K562 (cell line): ENCODE measurements at regions not wholly inside any gene's neighbourhood (a gene's known extent, or its start where the extent isn't known, plus 50 kb on each side); places are given as distances from the start of the nearest gene placed in this dataset.
A peak's percentile ranks its signal among the peaks of the same experiment; 100 is the strongest.

Experiments used
- CBFA2T3 ChIP-seq: fragments of 450-650 bp; IDR thresholded peaks from 2 replicates; pipeline ENCODE4 v1.6.1; 2017
- EGR1 ChIP-seq: fragments of 450-650 bp; conservative IDR thresholded peaks from 2 replicates; pipeline ENCODE4 v1.6.1; 2017; ENCODE audit warnings: mild to moderate bottlenecking
- EP300 ChIP-seq: IDR thresholded peaks from 2 replicates; pipeline ENCODE4 v1.6.1; 2012; ENCODE audit warnings: low read length, improper control_type of control experiment
- ESRRA ChIP-seq: fragments of 450-650 bp; IDR thresholded peaks from 2 replicates; pipeline ENCODE4 v1.6.1; 2014; ENCODE audit warnings: low read depth, mild to moderate bottlenecking, moderate library complexity, borderline replicate concordance
- FOXP4 ChIP-seq: sonication (generic); formaldehyde crosslinking; IDR thresholded peaks from 2 replicates; pipeline ENCODE4 v1.8.0; 2022; ENCODE audit warnings: mild to moderate bottlenecking, missing genetic modification reagents, borderline replicate concordance
- GABPA ChIP-seq: fragments of 200-800 bp; sonication (Bioruptor generic); conservative IDR thresholded peaks from 2 replicates; pipeline ENCODE4 v1.6.1; 2016; ENCODE audit warnings: low read depth, missing genetic modification characterization, missing compliant biosample characterization
- HDAC8 ChIP-seq: fragments of 450-650 bp; IDR thresholded peaks from 2 replicates; pipeline ENCODE4 v1.6.1; 2016; ENCODE audit warnings: mild to moderate bottlenecking, missing genetic modification characterization, moderate library complexity, missing compliant biosample characterization
- HES1 ChIP-seq: fragments of 450-650 bp; IDR thresholded peaks from 2 replicates; pipeline ENCODE4 v1.6.1; 2016; ENCODE audit warnings: low read depth, mild to moderate bottlenecking, moderate library complexity
- NFE2L1 ChIP-seq: fragments of 450-650 bp; IDR thresholded peaks from 2 replicates; pipeline ENCODE4 v1.6.1; 2016; ENCODE audit warnings: missing genetic modification characterization, low read depth, mild to moderate bottlenecking, missing compliant biosample characterization, moderate library complexity, borderline replicate concordance
- NFXL1 ChIP-seq: fragments of 450-650 bp; formaldehyde crosslinking; IDR thresholded peaks from 2 replicates; pipeline ENCODE4 v1.4.0; 2021; ENCODE audit warnings: mild to moderate bottlenecking
- NR2C2 ChIP-seq, 2 experiments: fragments of 200-800 bp in 1 of 2; sonication (Bioruptor generic) in 1 of 2; sonication (generic) in 1 of 2; formaldehyde crosslinking in 1 of 2; IDR thresholded peaks; 2 replicates each; pipeline versions ENCODE4 v1.6.1 to v1.8.0; 2016 to 2022; ENCODE audit warnings: mild to moderate bottlenecking in 1 of 2, missing compliant biosample characterization in 1 of 2, missing genetic modification characterization in 1 of 2, missing genetic modification reagents in 1 of 2
- RBM14 ChIP-seq: fragments of 200-400 bp; formaldehyde crosslinking; IDR thresholded peaks from 2 replicates; pipeline ENCODE4 v1.6.1; 2018; ENCODE audit warnings: low read depth, mild to moderate bottlenecking, low read length, moderate library complexity, borderline replicate concordance; ENCODE audit not compliant: insufficient read depth
- SNRNP70 ChIP-seq: fragments of 200-400 bp; formaldehyde crosslinking; optimal IDR thresholded peaks from 2 replicates; pipeline ENCODE3; 2017; ENCODE audit warnings: low read depth, low read length
- SOX6 ChIP-seq: fragments of 450-650 bp; IDR thresholded peaks from 2 replicates; pipeline ENCODE4 v1.6.1; 2014; ENCODE audit warnings: mild to moderate bottlenecking
- TEAD4 ChIP-seq, 2 experiments: sonication (generic) in 1 of 2; formaldehyde crosslinking in 1 of 2; IDR thresholded peaks; 2 replicates each; pipeline versions ENCODE4 v1.6.1 to v1.8.0; 2012 to 2022; ENCODE audit warnings: borderline replicate concordance in 1 of 2, inconsistent platforms in 1 of 2, low read length in 1 of 2, mild to moderate bottlenecking in 1 of 2, missing genetic modification reagents in 1 of 2
- TGIF2 ChIP-seq: sonication (generic); formaldehyde crosslinking; IDR thresholded peaks from 2 replicates; pipeline ENCODE4 v1.8.1; 2022; ENCODE audit warnings: mild to moderate bottlenecking, missing genetic modification reagents, moderate library complexity
- XRCC3 ChIP-seq: fragments of 450-650 bp; IDR thresholded peaks from 2 replicates; pipeline ENCODE4 v1.6.1; 2017; ENCODE audit warnings: mild to moderate bottlenecking, moderate library complexity
- YBX1 ChIP-seq: fragments of 450-650 bp; IDR thresholded peaks from 2 replicates; pipeline ENCODE4 v1.7.1; 2016; ENCODE audit warnings: mild to moderate bottlenecking
- ZNF311 ChIP-seq: fragments of 250-450 bp; sonication (Bioruptor Pico); IDR thresholded peaks from 2 replicates; pipeline ENCODE4 v1.4.0; 2020; ENCODE audit warnings: mild to moderate bottlenecking, moderate library complexity
- ZNF699 ChIP-seq: fragments of 250-450 bp; sonication (Bioruptor Pico); IDR thresholded peaks from 2 replicates; pipeline ENCODE4 v1.8.0; 2021; ENCODE audit warnings: mild to moderate bottlenecking, moderate library complexity; ENCODE audit not compliant: insufficient replicate concordance
- ZNF717 ChIP-seq: fragments of 250-450 bp; sonication (Bioruptor Pico); IDR thresholded peaks from 2 replicates; pipeline ENCODE4 v1.5.0; 2021
- TF ChIP-seq, protein P1 (sequence below): fragments of 450-650 bp; IDR thresholded peaks from 2 replicates; pipeline ENCODE4 v1.6.1; 2018; ENCODE audit not compliant: partially characterized antibody
- TF ChIP-seq, protein P2 (sequence below): sonication (generic); IDR thresholded peaks from 2 replicates; pipeline ENCODE4 v1.6.1; 2016

DNA sequence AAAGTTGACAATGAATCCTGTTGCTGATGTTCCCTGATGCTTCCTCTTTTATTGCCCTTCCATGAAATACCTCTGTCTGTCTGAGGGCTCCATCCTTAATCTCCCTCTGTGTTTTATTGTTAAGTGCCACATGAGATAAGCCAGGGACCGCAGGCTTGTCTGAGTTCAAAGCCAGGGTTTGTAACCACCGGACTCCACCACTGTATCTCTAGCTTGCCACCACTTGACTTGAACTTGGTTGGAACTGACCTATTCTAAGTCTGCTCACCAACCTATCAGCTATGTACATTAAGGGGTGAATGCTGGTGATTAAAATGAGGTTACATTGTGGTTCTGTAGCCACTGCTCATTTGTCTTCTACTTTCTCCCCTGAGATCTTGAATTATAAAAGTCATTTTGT lies 328.5 kb upstream of the ZEB2 start (continued):
- TF ChIP-seq TEAD4 (IDR thresholded peaks at IDR 0.05; ENCODE audit: low read length) = peak; percentile 80
- no peak for TF ChIP-seq TEAD4 (CRISPR knock-in tag; IDR thresholded peaks at IDR 0.05; ENCODE audit: borderline replicate concordance)
- no peak for TF ChIP-seq FOXP4 (CRISPR knock-in tag)
- no peak for TF ChIP-seq EGR1
- TF ChIP-seq ZNF311 (CRISPR knock-in tag) = 0 out of 2 replicates have a peak, but pooled peaks have one; percentile 31
- TF ChIP-seq, protein P1, sequence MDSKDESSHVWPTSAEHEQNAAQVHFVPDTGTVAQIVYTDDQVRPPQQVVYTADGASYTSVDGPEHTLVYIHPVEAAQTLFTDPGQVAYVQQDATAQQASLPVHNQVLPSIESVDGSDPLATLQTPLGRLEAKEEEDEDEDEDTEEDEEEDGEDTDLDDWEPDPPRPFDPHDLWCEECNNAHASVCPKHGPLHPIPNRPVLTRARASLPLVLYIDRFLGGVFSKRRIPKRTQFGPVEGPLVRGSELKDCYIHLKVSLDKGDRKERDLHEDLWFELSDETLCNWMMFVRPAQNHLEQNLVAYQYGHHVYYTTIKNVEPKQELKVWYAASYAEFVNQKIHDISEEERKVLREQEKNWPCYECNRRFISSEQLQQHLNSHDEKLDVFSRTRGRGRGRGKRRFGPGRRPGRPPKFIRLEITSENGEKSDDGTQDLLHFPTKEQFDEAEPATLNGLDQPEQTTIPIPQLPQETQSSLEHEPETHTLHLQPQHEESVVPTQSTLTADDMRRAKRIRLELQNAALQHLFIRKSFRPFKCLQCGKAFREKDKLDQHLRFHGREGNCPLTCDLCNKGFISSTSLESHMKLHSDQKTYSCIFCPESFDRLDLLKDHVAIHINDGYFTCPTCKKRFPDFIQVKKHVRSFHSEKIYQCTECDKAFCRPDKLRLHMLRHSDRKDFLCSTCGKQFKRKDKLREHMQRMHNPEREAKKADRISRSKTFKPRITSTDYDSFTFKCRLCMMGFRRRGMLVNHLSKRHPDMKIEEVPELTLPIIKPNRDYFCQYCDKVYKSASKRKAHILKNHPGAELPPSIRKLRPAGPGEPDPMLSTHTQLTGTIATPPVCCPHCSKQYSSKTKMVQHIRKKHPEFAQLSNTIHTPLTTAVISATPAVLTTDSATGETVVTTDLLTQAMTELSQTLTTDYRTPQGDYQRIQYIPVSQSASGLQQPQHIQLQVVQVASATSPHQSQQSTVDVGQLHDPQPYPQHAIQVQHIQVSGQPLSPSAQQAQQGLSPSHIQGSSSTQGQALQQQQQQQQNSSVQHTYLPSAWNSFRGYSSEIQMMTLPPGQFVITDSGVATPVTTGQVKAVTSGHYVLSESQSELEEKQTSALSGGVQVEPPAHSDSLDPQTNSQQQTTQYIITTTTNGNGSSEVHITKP = peak; percentile 66
- TF ChIP-seq, protein P2, sequence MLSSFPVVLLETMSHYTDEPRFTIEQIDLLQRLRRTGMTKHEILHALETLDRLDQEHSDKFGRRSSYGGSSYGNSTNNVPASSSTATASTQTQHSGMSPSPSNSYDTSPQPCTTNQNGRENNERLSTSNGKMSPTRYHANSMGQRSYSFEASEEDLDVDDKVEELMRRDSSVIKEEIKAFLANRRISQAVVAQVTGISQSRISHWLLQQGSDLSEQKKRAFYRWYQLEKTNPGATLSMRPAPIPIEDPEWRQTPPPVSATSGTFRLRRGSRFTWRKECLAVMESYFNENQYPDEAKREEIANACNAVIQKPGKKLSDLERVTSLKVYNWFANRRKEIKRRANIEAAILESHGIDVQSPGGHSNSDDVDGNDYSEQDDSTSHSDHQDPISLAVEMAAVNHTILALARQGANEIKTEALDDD = peak; percentile 94
- TF ChIP-seq SNRNP70 = no peak
- TF ChIP-seq NFXL1 = no peak
- TF ChIP-seq HES1 = peak; percentile 26; the same call in 1 of the 2 replicates
- TF ChIP-seq NFE2L1 (tag) = no peak
- TF ChIP-seq ZNF699 = no peak
- TF ChIP-seq YBX1 = no peak
- TF ChIP-seq GABPA (tag) = no peak
- no peak for TF ChIP-seq ZNF717 (CRISPR knock-in tag)
- TF ChIP-seq NR2C2 (CRISPR knock-in tag; IDR thresholded peaks at IDR 0.05) = no peak
- TF ChIP-seq NR2C2 (tag; IDR thresholded peaks at IDR 0.05) = no peak
- TF ChIP-seq XRCC3 = no peak
- no peak for TF ChIP-seq RBM14
- TF ChIP-seq SOX6 = peak; percentile 81
- peak; percentile 22; the same call in 1 of the 2 replicates for TF ChIP-seq EP300
- no peak for TF ChIP-seq TGIF2 (CRISPR knock-in tag)
- peak; percentile 84 for TF ChIP-seq CBFA2T3
- TF ChIP-seq ESRRA = peak; percentile 25; the same call in 1 of the 2 replicates
- no peak for TF ChIP-seq HDAC8 (tag)
